ENCODE measurements at regions not wholly inside any gene's neighbourhood (a gene's known extent, or its start where the extent isn't known, plus 50 kb on each side); places are given as distances from the start of the nearest gene placed in this dataset.

DNA sequence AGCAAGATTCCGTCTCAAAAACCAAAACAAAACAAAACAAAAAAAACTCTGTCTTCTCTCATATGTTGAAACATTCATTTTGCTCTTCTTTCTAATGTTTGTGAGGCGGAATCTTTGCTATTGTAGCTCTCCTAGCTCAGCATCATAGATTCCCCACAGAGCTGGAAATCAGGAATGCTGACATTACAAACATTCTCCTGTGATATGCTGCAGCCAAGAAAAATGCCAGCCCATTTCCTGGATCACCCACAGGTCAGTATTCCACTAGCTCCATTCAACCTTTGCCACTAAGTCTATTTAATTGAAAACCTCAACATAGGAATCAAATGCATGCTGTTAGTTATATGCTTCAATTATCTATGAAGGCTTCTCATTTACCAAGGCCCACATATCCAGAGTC lies 186.3 kb downstream of the IPMK start:
- POLR2A ChIA-PET = interaction anchor here (0.6 kb wide), 2 partner anchors 477 to 520 kb away, joined by 3 read pairs; no protein-coding TSS in a partner anchor
- Histone ChIP-seq H3K9me2 (ENCODE audit: insufficient read depth, low read length) (no peaks in the 10 kb centered on the region), H3K4me1 (ENCODE audit: insufficient read depth, low read length, poor library complexity, severe bottlenecking) (no peaks in the 10 kb centered on the region), H3K27ac (ENCODE audit: low read depth, low read length, poor library complexity, severe bottlenecking) (no peak overlapping the region), H3K9me3 (ENCODE audit: low read length) (no peaks in the 10 kb centered on the region), H2AFZ (ENCODE audit: low read length) (no peak overlapping the region), H3K4me3 (ENCODE audit: low read depth, low read length, poor library complexity, severe bottlenecking) (no peak overlapping the region), H4K20me1 (ENCODE audit: insufficient read depth, low read length) (no peaks in the 10 kb centered on the region; the same call in 1 of the 2 replicates), H3K4me2 (ENCODE audit: low read length) (no peak overlapping the region), H3K36me3 (ENCODE audit: insufficient read depth, low read length) (no peaks in the 10 kb centered on the region), H3K79me2 (ENCODE audit: insufficient read depth, low read depth, low read length) (no peaks in the 10 kb centered on the region)
- intact Hi-C loops (cut with micrococcal nuclease; ENCODE audit: unreplicated experiment) = no loop called here
- TF ChIP-seq CTCF (conservative IDR thresholded peaks at IDR 0.05; ENCODE audit: low read length) (no peak), EZH2phosphoT487 (IDR thresholded peaks at IDR 0.05; ENCODE audit: borderline replicate concordance, low read depth, low read length) (no peak)
- no peak for DNase-seq (ENCODE audit: low spot score)
- CTCF ChIA-PET (ENCODE audit: unreplicated experiment) = no interaction called here
- no TSS peak for BruUV-seq (replicated peaks)

DNA sequence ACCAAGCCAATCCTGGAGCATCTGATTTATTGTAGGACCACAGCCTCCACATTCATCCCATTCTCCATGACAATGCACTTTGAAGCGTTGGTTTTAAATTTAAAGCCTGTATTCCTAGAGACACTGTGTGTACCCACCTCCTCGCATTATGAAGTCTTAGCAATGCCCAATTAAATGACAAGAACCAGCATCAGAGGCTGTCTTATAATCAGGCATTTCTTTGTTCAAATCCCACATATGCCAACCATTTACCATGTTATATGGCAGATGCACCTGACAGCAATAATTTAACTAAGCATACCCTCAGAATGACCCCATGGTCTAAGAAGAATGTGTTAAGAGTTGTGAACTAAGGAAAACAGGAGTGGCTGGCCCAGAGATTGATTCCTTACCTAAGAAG lies 188.2 kb downstream of the IPMK start:
- H4K20me1 ChIP-seq (ENCODE audit: insufficient read depth, low read length) = no peaks in the 10 kb centered on the region; the same call in 1 of the 2 replicates
- no peaks in the 10 kb centered on the region for H3K79me2 ChIP-seq (ENCODE audit: insufficient read depth, low read depth, low read length)
- H3K27ac ChIP-seq (ENCODE audit: low read depth, low read length, poor library complexity, severe bottlenecking) = no peak overlapping the region
- H3K9me2 ChIP-seq (ENCODE audit: insufficient read depth, low read length) = no peaks in the 10 kb centered on the region
- BruUV-seq (replicated peaks) = no TSS peak
- POLR2A ChIA-PET = no interaction called here
- no peaks in the 10 kb centered on the region for H3K36me3 ChIP-seq (ENCODE audit: insufficient read depth, low read length)
- H3K4me3 ChIP-seq (ENCODE audit: low read depth, low read length, poor library complexity, severe bottlenecking) = no peak overlapping the region
- H3K4me2 ChIP-seq (ENCODE audit: low read length) = no peak overlapping the region
- intact Hi-C loops (cut with micrococcal nuclease; ENCODE audit: unreplicated experiment) = no loop called here
- no peak for TF ChIP-seq CTCF (conservative IDR thresholded peaks at IDR 0.05; ENCODE audit: low read length)
- H2AFZ ChIP-seq (ENCODE audit: low read length) = no peak overlapping the region
- no peaks in the 10 kb centered on the region for H3K4me1 ChIP-seq (ENCODE audit: insufficient read depth, low read length, poor library complexity, severe bottlenecking)
- CTCF ChIA-PET (ENCODE audit: unreplicated experiment) = no interaction called here
- no peaks in the 10 kb centered on the region for H3K9me3 ChIP-seq (ENCODE audit: low read length)
- no peak for DNase-seq (ENCODE audit: low spot score)

DNA sequence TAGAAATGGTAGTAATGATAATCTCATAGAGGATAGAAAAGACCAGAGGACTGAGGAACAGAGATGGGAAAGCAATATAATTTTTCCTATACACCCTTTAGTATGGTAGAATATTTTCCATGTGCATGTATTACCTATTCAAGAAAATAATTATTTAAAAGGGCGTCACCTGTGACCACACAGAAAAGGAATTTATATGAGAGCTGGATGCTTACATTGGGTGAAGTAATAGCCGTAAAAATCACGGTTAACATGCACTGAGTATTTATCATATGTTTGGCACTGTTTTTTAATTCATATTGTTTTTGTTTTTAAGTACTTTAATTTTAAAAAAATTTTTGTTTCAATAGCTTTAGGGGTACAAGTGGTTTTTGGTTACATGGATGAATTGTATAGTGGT lies 195.1 kb downstream of the IPMK start:
- H3K4me3 ChIP-seq (ENCODE audit: low read depth, low read length, poor library complexity, severe bottlenecking) = no peak overlapping the region
- intact Hi-C loops (cut with micrococcal nuclease; ENCODE audit: unreplicated experiment) = no loop called here
- H2AFZ ChIP-seq (ENCODE audit: low read length) = no peak overlapping the region
- H3K36me3 ChIP-seq (ENCODE audit: insufficient read depth, low read length) = no peaks in the 10 kb centered on the region
- ChIA-PET CTCF (ENCODE audit: unreplicated experiment) (no interaction called here), POLR2A (interaction anchor here (0.6 kb wide), 1 partner anchor 1023 kb away, joined by 3 read pairs; no protein-coding TSS in a partner anchor)
- H3K4me1 ChIP-seq (ENCODE audit: insufficient read depth, low read length, poor library complexity, severe bottlenecking) = no peaks in the 10 kb centered on the region
- no peak overlapping the region for H3K4me2 ChIP-seq (ENCODE audit: low read length)
- no peaks in the 10 kb centered on the region for H3K79me2 ChIP-seq (ENCODE audit: insufficient read depth, low read depth, low read length)
- no TSS peak for BruUV-seq (replicated peaks)
- H3K27ac ChIP-seq (ENCODE audit: low read depth, low read length, poor library complexity, severe bottlenecking) = no peak overlapping the region
- H3K9me2 ChIP-seq (ENCODE audit: insufficient read depth, low read length) = no peaks in the 10 kb centered on the region
- no peak for DNase-seq (ENCODE audit: low spot score)
- TF ChIP-seq CTCF (conservative IDR thresholded peaks at IDR 0.05; ENCODE audit: low read length) (no peak), EZH2phosphoT487 (IDR thresholded peaks at IDR 0.05; ENCODE audit: borderline replicate concordance, low read depth, low read length) (no peak)
- no peaks in the 10 kb centered on the region; the same call in 1 of the 2 replicates for H4K20me1 ChIP-seq (ENCODE audit: insufficient read depth, low read length)
- H3K9me3 ChIP-seq (ENCODE audit: low read length) = no peaks in the 10 kb centered on the region
